Esophagus mucosa (tissue), 1 donor: ENCODE measurements at regions not wholly inside any gene's neighbourhood (a gene's known extent, or its start where the extent isn't known, plus 50 kb on each side); places are given as distances from the start of the nearest gene placed in this dataset.

Experiments used
- ATAC-seq: fragments of 200-7000 bp; cut with Tn5 transposase; one replicate; pipeline ENCODE4 v1.9.1; 2020
- donor health status: DM: yes; HTN: yes; CAD: no.

- no peak for ATAC-seq
These were observed 447.4 kb downstream of the SLC16A7 start for GRCh38 chr12:60043236-60043635.

DNA sequence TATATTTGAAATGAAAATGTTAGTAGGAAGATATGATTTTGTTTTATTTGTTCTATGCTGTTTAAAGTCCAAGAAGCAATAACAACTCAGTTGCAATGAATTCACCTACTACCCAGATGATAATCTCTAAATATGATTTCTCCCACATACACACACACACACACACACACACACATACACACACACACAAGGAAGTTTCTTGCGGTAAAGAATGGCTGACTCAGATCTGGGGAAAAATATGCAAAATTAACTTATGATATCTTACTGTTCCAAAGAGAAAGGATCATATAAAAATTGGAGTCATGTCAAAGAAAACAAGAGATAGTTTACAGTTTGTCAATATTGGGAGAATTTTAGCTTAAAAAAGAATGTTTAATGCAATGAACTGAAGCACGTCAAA lies 456.7 kb downstream of the SLC16A7 start:
- ATAC-seq: no peak

GRCh38 chr12:60059180-60059579 lies 463.4 kb downstream of the SLC16A7 start:
- no peak for ATAC-seq

- ATAC-seq: no peak
These were observed 470.8 kb downstream of the SLC16A7 start for GRCh38 chr12:60066655-60067054.

GRCh38 chr12:60070552-60070951 lies 474.7 kb downstream of the SLC16A7 start:
- no peak for ATAC-seq

- ATAC-seq: no peak
These were observed 475.9 kb downstream of the SLC16A7 start for GRCh38 chr12:60071759-60072191.

DNA sequence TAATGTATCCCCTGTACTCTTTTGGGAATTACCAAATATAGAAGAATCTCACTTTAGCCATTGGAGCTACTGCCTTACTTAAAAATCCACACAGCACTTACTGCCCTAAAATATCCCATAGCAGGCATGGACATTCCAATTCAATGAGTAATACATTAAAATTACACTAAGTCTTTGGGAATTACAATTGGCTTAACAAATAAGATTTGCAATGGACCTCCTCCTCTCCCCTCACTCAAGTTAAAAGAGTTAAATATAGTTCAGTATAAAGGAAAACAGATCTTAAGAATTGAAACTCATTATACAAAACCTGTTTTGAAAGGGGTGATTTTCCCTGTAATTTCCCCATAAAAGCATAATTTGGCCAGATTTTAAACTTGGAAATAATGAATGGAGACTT lies 477.1 kb downstream of the SLC16A7 start:
- no peak for ATAC-seq

DNA sequence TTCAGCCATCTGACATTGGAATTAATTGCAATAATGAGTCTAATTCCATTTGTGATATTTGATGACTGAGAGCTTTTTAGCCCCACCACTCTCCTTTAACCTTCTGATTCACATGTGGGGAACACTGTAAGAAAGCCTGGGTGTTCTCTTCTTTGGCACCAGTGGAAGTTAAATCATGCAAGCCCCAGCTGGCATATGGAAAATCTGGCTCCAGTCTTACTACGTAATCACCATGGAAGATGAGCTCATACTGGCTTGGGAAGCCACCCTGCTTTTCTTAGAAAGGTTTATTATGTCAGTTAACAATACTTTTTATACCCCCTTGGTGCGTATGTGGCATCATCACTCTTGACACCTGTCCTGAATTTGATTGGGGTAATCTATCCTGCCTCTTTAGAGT lies 479.3 kb downstream of the SLC16A7 start:
- ATAC-seq: no peak

- ATAC-seq: no peak
These were observed 482.2 kb downstream of the SLC16A7 start for GRCh38 chr12:60078026-60078425.

GRCh38 chr12:60093428-60093827 lies 497.6 kb downstream of the SLC16A7 start:
- no peak for ATAC-seq

DNA sequence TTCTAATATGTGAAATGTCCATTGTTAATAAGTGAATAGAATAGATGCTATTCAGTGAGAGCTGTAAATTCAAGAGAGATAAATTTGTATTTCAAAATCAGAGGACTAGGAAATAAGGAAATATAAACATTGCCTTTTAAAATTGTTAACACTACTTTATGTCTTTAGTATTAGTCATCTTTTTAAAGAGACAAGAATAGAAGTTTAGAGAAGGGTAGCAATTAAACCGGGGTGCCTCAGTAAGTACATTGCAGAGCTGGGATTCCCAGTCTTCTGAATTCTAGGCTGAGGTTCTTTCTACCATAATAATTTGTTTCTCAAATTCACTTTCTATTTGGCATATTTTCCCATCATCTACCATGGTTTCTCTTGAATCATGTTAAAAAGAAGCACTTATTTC lies 498.6 kb downstream of the SLC16A7 start:
- no peak for ATAC-seq

DNA sequence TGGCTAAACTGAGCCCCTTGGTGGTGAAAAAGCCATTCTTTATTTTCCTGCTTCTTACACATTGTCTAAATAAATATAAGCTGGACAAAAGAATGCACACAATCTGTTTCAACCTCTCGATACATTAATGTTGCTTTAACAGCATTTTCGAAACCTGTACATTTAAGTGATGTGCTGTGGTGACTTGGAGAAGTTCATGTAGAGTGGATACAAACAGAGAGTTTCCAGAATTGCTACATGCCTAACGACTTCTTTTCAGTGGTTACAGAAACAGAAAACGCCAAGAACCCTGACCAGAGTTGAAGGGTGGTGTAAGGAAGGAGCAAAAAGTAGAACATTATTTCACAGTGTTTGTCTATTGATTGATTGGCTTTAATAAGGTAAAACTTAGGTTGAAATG lies 500.9 kb downstream of the SLC16A7 start:
- ATAC-seq: no peak

DNA sequence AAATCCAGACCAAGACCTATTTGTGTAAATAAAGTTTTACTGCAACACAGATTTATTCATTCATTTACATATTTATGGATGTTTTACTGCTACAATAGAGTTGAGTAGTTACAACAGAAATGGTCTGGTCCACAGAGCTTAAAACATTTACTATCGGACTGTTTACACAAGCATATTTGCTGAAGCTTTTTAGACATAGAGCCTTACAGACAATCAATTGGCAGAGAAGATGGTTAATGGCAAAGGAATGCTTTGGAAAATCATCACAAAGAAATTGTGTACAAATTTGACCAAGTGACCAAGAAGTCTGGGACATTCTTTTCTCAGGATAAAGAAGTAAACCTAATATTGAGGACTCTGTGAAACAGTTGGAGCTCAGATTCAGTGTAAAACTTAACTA lies 504.3 kb downstream of the SLC16A7 start:
- no peak for ATAC-seq

- peak; percentile 86 for ATAC-seq
These were observed 505.0 kb downstream of the SLC16A7 start for GRCh38 chr12:60100852-60101251.

DNA sequence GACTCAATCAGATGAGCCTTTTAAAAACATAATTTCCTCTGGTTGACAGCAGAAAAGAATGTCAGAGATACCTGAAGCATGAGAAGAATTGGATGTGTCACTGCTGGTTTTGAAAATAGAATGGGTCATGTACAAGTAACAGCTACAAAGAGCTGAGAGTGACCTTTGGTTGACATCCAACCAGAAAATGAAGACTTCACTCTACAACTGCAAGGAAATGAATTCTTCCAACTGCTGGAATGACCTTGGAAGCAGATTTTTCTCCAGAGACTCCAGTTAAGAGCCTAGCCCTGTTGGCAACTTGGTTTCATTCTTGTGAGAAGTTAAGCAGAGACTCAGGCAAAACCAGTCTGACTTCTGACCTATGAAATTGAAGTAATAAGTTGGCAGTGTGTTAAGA lies 505.9 kb downstream of the SLC16A7 start:
- ATAC-seq: peak; percentile 73

GRCh38 chr12:60106214-60106613 lies 510.4 kb downstream of the SLC16A7 start:
- ATAC-seq: no peak

GRCh38 chr12:60107992-60108391 lies 512.2 kb downstream of the SLC16A7 start:
- ATAC-seq: no peak

DNA sequence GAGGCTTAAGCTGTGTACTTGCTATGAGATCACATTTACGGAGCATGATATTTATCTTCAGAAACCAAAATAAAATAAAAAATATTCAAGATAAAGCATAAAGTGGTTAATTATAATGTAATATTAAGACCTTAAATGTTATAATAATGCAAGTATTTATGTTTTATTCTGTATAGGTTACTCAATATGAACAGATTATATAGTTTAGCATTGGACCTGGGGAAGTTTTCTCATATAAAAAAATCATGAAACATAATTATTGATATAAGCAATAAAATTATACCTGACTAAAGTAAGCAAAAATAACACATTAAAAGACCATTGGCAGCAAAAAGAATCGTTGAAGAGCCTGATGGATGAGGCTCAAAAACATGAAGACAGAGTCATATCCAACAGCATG lies 516.2 kb downstream of the SLC16A7 start:
- ATAC-seq: no peak

GRCh38 chr12:60112763-60113162 lies 516.9 kb downstream of the SLC16A7 start:
- no peak for ATAC-seq

DNA sequence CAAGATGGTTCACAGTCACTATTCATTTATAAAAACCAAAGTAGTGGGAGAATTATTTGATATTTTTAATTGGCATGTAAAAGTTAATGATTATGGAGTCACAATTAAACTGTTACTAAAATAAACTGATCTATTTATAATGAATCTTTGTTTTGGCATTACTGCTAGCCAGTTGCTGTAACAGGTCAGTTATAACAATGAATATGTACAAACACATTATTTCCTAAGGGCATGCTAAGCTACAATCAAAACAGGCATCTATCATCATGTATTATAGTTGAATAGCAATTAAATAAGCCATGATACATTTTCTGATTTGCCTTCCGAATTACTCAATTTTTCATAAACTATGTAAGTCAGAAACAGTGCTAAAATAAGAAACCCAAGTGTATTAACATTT lies 518.3 kb downstream of the SLC16A7 start:
- ATAC-seq: no peak

- no peak for ATAC-seq
These were observed 523.5 kb downstream of the SLC16A7 start for GRCh38 chr12:60119327-60119726.

DNA sequence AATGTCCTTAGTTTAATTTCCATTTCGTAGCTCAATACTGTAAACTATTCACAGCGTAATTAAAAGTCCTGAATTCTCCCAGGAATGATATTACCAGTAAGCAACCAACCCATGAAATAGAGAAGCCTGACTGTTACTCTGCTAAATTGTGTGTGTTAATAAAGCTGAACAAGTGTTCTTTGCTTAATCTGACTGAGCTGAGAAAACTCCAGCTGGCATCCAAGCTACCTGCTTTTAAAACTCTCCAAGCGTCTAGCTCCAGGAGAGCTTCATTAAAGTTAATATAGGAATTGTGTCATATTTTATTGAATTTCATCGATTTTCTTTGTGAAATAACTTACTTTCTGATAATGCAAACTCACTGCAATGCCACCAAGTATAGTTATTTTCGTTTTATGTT lies 524.4 kb downstream of the SLC16A7 start:
- ATAC-seq: no peak

- no peak for ATAC-seq
These were observed 527.7 kb downstream of the SLC16A7 start for GRCh38 chr12:60123557-60123956.

DNA sequence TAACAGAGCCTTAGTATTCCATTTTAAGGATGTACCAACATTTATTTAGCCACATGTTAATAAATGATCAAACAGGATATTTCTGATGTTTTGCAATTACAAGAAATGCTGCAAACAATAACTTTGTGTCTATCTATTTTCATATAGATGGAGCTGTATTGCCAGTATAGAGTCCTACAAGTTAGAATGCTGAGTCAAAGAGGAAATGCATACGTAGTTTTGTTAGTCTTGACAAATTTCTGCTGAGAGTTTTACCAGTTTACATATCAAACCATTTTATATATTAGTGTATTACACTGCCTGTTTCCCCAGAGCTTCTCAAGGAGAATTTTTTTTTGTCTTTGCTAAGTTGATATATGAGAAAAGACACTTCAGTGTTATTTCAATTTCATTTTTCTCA lies 541.7 kb downstream of the SLC16A7 start:
- no peak for ATAC-seq

- no peak for ATAC-seq
These were observed 542.7 kb downstream of the SLC16A7 start for GRCh38 chr12:60138526-60138925.

DNA sequence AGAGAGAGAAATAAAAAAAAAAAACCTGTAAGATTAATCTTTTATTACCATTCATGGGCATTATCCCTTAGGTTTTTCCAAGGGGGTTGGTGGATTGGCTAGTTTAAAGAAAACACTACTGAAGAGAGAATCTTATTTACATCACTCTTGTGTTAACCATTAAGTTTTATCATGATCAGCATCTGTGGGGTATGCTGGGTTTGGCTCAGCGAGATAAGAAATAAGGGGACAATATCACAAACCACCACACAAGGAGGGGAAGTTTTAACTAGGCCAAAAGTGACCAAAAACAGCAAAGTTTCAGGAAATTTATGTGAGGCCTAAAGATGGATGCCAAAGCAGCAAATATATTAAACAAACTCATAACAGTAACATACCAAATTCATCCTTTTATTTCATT lies 548.6 kb downstream of the SLC16A7 start:
- ATAC-seq: no peak
